Activated CD8-positive, alpha-beta memory T cell treated with anti-CD3 and anti-CD28 coated beads, Interleukin-2, amount 50 U/mL, for 48 hours (primary cell): ENCODE measurements at regions not wholly inside any gene's neighbourhood (a gene's known extent, or its start where the extent isn't known, plus 50 kb on each side); places are given as distances from the start of the nearest gene placed in this dataset.

Experiments
- DNase-seq: peaks from one replicate; pipeline ENCODE4 v3.0.0-alpha.2; 2020

DNA sequence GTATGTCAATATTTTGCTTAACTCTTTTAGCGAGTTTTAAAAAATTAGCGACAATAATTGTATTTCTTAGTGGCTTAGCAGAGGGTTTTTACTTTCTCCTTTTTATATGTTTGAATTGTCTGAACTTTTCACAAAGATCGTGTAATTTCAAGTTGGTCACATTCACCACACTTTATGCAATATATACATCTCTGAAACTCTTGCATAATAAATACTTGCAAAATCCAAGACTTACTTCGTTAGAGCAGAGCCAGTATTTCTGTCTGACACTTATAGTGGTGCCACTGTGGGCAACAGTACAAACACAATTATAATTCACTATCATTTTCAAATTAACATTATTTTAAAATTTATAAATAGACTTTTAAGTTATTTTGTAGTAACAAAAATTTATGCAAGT, 62.0 kb downstream of the SUCNR1 start:
- DNase-seq: no peak

DNA sequence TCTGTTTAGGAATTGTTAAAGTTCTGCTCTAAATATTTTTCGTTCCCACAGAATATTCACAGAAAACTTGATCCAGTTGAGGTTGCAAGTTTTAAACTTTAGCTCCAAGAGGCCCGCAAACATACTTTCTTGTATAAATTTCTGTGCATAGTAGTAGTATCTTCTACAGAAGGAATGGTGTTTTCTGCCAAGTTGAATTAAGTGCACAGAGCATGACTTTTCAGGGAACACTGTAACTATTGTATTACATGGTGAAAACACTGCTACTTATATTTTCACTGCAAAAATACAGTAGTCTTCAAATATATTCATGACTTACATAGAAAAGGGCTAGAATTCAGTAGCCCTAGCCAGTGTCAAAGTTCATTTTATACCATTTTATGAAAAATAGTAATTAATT, 67.0 kb downstream of the SUCNR1 start:
- DNase-seq: no peak

DNA sequence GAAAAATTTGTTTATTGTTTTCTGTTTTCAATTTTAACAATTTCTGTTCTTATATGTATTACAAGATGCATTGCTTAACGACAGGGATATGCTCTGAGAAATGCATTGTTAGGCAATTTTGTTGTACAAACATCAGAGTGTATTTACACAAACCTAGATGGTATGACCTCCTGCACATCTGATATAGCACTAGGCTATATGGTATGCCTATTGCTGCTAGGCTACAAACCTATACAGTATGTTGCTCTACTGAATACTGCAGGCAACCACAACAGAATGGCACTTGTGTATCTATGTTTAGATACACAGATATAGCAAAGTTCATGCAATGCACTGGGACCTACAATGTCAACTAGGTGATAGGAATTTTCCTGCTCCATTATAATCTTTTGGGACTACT, 70.1 kb downstream of the SUCNR1 start:
- no peak for DNase-seq

- no peak for DNase-seq
These were observed 70.9 kb downstream of the SUCNR1 start for GRCh38 chr3:151944356-151944755.

DNA sequence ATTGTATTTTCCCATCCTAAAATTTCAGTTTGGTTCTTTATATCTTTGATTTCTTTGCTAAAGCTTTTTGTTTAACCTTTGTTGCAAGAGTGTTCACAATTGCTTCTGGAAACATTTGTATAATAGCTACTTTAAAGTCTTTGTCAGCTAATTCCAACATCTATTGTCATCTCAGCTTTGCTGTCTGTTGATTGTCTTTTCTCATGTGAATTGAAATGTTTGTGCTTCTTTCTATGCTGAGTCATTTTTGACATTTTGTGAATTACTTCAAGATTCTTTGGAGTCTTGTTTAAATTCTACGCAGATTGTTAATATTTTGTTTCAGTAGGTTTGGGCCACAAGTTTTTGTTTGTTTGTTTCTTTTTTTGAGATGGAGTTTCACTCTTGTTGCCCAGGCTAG, 73.2 kb downstream of the SUCNR1 start:
- DNase-seq: no peak

DNA sequence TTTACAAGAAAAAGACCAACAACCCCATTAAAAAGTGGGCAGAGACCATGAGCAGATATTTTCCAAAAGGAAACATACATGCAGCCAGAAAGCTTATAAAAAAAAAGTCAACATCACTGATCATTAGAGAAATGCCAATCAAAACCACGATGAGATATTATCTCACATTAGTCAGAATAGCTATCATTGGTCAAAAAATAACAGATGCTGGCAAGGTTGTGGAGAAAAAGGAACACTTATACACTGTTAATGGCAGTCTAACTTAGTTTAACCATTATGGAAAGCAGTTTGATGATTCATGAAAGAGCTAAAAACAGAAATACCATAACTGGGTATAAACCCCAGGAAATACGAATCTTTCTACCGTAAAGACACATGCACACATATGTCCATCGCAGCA, 76.3 kb downstream of the SUCNR1 start:
- DNase-seq: no peak

- DNase-seq: no peak
These were observed 81.9 kb downstream of the SUCNR1 start for GRCh38 chr3:151955356-151955755.

DNA sequence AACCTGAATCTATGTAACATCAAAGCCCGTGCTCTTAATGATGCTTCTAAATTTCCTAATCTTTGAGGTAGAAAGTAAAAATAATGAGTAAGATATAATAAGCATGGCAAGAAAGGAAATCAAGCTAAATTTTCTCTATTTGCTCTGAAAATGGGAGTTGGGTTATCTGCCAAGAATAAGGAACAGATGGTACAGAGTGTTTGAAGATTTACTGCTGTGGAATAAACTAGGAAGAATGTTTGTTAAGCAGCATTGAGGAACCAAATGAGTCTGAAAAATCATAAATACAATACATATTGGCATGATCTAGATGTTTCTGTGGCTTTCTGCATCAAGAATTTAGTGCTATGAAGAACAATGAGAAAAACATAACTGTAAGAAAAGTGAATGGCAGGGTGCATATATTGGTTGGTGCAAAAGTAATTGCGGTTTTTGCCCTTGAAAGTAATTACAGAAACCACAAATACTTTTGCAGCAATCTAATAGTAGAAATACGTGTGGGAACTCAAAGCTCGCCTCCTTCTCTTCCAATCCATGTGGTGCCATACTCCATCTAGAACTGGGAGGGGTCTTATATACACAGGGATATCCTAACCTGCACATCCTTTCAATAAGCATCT, 87.6 kb downstream of the SUCNR1 start:
- DNase-seq: no peak

DNA sequence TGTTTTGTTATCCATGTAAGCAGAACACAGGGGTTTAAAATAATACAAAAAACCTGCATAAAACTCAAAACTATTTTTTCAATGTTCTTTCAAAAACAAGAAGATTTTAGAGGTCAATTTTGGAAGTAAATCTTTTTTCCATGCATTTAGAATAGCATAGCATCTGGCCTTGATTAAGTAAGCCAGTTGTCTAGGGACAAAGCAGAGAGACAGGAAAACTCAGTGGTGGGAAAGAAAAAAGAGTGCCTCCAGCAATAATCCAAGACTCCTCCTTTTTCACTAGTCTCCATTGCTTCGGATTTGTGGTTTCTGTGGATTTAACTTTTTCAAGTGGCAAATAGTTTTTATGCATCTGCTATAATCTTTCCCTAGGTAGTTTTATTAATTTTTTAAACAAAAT, 88.9 kb downstream of the SUCNR1 start:
- no peak for DNase-seq

DNA sequence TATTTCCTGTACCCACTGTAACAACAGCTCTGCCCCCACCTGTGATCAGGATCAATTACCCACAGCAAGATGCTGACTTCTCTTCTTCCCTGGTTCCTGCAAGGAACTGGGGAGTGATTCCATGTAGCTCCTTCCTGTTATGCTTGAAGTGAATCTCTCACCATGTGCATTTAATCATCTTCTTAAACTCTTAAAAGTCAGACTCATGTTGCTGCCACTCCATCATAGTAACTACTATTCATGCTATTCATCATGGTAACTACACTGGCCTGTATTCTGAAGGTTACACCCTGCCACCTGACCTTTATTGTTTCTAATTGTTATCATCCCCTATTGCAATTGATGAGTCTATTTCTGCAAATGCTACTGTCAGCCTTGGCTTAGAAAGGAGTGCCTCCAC, 89.5 kb downstream of the SUCNR1 start:
- no peak for DNase-seq

GRCh38 chr3:151964743-151965142, 91.3 kb downstream of the SUCNR1 start:
- DNase-seq: no peak

- DNase-seq: no peak
These were observed 95.7 kb downstream of the SUCNR1 start for GRCh38 chr3:151969026-151969642.

- no peak for DNase-seq
These were observed 98.6 kb downstream of the SUCNR1 start for GRCh38 chr3:151971814-151972579.

GRCh38 chr3:151974067-151974466, 100.6 kb downstream of the SUCNR1 start:
- DNase-seq: no peak

DNA sequence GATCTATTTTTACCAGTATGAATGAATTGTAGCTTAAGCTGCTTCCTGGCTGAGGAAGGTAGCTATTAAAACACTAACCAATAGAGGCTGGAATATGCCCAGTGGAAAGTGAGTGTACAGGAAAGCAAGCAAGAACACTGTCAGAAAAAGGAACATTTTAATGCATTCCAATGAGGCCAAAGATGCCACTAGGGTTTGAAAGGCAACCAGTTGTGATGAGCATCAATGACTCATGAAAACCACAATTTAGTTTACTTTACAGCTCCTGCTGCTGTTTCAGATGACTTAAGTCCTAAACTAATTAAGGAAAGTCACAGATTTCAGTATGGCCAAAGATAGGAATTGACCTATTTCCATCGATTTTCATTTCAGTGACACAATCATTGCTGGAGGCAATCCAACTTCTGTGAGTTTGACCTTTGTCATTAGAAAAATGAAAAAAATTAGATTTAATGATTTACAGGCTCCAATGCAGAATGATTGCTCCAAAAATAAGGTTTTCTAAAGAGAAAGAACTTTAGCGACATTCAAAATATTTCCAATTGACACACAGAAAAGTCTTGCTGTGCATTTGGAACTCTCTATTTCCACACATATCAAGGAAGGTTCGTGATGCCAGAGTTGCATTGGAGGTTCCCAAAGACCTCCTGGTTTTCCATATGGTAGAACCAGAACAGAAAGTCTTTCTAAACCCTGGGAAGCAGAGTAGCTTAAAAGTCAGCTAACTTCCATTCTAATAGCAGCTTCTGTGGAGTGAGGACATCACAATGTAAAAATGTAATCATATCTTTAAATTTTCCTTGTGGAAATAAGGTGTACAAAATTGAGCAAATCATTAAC, 103.0 kb downstream of the SUCNR1 start:
- DNase-seq: no peak

GRCh38 chr3:151979906-151980305, 106.5 kb downstream of the SUCNR1 start:
- no peak for DNase-seq

DNA sequence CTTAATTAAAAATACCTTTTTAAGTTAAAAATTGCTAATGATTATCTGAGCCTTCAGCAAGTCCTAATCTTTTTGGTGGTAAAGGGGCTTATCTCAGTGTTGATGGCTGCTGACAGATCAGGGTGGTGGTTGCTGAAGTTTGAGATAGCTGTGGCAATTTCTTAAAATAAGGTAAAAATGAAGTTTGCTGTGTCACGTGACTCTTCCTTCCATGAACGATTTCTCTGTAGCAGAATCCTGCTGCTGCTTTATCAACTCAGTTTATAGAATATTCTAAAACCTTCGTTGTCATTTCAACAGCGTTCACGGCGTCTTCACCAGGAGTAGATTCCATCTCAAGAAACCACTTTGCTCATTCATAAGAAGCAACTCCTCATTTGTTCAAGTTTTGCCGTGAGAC, 110.1 kb downstream of the SUCNR1 start:
- no peak for DNase-seq

GRCh38 chr3:151985787-151986430, 112.5 kb downstream of the SUCNR1 start:
- DNase-seq: no peak

GRCh38 chr3:151987893-151988292, 114.5 kb downstream of the SUCNR1 start:
- DNase-seq: no peak

- DNase-seq: no peak
These were observed 116.2 kb downstream of the SUCNR1 start for GRCh38 chr3:151989621-151990020.

DNA sequence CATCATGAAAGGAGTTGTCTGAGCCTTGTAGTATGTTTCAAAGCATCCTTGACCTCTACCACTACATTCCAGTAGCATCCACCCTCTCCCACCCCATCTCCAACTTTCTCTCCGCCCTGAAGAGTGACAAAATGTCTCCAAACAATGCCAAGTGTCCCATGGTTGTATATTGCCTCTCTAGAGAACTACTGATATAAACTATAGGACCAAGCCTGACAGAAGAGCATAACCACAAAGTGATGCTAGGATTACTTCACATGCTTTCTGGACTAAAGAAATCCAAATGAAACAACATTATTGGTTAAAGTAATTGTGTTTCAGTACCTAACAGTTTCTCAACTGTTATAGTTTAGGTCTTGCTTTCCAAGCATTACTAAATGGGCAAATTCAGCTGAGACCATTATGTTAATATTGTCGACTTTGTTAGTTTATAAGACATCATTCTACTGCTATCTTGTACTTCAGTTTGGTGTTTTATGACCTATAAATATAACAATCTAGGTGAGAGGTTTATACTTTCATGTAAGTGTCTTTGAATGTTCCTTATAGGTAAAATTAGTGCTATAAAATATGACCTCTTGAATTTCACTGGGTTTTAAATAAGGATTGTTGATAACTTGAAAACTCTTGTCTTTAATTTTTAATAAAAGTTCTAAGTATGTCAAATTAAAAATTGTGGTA, 117.4 kb downstream of the SUCNR1 start:
- no peak for DNase-seq

DNA sequence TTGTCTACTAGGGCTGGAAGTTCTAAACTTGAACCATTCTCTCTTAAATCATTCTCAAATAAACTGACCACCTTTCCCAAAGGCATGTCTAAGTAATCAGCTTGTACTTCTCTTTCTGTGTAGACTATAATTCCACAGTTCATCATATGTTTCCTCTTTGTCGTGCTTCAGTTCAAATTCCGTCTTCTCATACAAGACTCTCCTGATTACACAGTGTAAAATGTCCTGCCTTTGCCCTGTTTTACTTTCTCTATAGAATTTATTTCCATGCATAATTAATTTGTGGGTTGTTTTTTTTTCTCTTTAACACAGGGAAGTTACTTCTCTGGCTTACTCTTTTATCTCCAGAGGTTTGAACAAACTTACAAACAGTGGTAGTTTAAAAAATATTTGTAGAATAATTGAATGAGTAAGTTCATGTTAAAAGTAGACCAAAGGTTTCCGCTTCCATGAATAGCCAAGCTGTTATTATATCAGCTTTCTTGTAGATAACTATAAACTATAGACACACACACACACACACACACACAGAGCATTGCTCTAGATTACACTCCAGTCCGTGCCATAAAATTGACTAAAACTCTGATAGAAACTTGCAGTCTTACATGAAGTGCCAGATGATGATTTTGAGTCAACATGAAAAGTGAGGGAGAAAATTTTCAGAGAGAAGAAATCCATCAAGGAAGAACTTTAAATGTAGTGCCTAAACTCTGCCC, 119.0 kb downstream of the SUCNR1 start:
- DNase-seq: no peak
